HG02870 (cell line): ENCODE measurements at regions not wholly inside any gene's neighbourhood (a gene's known extent, or its start where the extent isn't known, plus 50 kb on each side); places are given as distances from the start of the nearest gene placed in this dataset.
"Not testable (repeated sequence)": the region's sequence is repeated elsewhere in the genome, so short reads cannot be mapped to it uniquely, and the experiment has no call there.

Source experiments
- ATAC-seq: cut with Tn5 transposase; IDR thresholded peaks from one replicate; pipeline ENCODE4 v1.9.1; 2021; ENCODE audit warnings: mild to moderate bottlenecking, moderate library complexity; ENCODE audit not compliant: unreplicated experiment

- no peak for ATAC-seq
Observed at GRCh38 chr1:60746278-60746791, 336.0 kb upstream of the NFIA start.

- no peak for ATAC-seq
Observed at GRCh38 chr1:60745484-60745883, 336.9 kb upstream of the NFIA start.

- ATAC-seq: no peak
Observed at GRCh38 chr1:60742339-60742738, 340.0 kb upstream of the NFIA start.

- ATAC-seq: no peak
Observed at GRCh38 chr1:60740154-60740553, 342.2 kb upstream of the NFIA start.

- ATAC-seq: no peak
Observed at GRCh38 chr1:60739729-60740128, 342.6 kb upstream of the NFIA start.

GRCh38 chr1:60732977-60733401, 349.4 kb upstream of the NFIA start:
- ATAC-seq: no peak

- no peak for ATAC-seq
Observed at GRCh38 chr1:60731321-60731720, 351.0 kb upstream of the NFIA start.

GRCh38 chr1:60727552-60727951, 354.8 kb upstream of the NFIA start:
- no peak for ATAC-seq

GRCh38 chr1:60716472-60716871, 365.9 kb upstream of the NFIA start:
- ATAC-seq: no peak

GRCh38 chr1:60715970-60716369, 366.4 kb upstream of the NFIA start:
- ATAC-seq: no peak

GRCh38 chr1:60709426-60709825, 372.9 kb upstream of the NFIA start:
- ATAC-seq: no peak

- ATAC-seq: no peak
Observed at GRCh38 chr1:60705026-60705425, 377.3 kb upstream of the NFIA start.

GRCh38 chr1:60703155-60703554, 379.2 kb upstream of the NFIA start:
- ATAC-seq: no peak

GRCh38 chr1:60699325-60699724, 383.0 kb upstream of the NFIA start:
- ATAC-seq: no peak

- no peak for ATAC-seq
Observed at GRCh38 chr1:60697204-60697994, 385.0 kb upstream of the NFIA start.

GRCh38 chr1:60696512-60696911, 385.8 kb upstream of the NFIA start:
- ATAC-seq: no peak

- ATAC-seq: no peak
Observed at GRCh38 chr1:60695716-60696171, 386.6 kb upstream of the NFIA start.

- ATAC-seq: no peak
Observed at GRCh38 chr1:60694980-60695379, 387.4 kb upstream of the NFIA start.

- no peak for ATAC-seq
Observed at GRCh38 chr1:60692031-60692430, 390.3 kb upstream of the NFIA start.

- ATAC-seq: not testable (repeated sequence)
Observed at GRCh38 chr1:60688221-60688620, 394.1 kb upstream of the NFIA start.

- ATAC-seq: no peak
Observed at GRCh38 chr1:60681095-60681860, 401.1 kb upstream of the NFIA start.
